Fibroblast of skin of back (primary cell): ENCODE measurements at regions not wholly inside any gene's neighbourhood (a gene's known extent, or its start where the extent isn't known, plus 50 kb on each side); places are given as distances from the start of the nearest gene placed in this dataset.
"Not testable (repeated sequence)": the region's sequence is repeated elsewhere in the genome, so short reads cannot be mapped to it uniquely, and the experiment has no call there.

Source experiments
- DNase-seq: peaks from one replicate; pipeline ENCODE4 v3.0.0-alpha.2; 2013

DNA sequence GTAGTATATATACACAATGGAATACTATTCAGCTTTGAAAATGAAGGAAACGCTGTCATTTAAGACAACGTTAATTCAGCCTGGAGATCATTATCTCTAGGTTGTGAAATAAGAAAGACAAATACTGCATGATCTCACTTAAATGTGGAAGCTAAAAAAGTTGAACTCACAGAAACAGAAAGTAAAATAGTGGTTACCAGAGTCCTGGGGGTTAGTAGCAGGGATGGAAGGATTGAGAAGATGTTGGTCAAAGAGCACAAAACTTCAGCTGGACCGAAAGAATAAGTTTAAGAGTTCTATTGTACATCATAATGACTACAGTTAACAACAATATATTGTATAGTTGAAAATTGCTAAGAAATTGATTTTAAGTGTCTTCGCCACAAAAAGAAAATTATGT, 670.3 kb downstream of the NR4A2 start:
- no peak for DNase-seq

DNA sequence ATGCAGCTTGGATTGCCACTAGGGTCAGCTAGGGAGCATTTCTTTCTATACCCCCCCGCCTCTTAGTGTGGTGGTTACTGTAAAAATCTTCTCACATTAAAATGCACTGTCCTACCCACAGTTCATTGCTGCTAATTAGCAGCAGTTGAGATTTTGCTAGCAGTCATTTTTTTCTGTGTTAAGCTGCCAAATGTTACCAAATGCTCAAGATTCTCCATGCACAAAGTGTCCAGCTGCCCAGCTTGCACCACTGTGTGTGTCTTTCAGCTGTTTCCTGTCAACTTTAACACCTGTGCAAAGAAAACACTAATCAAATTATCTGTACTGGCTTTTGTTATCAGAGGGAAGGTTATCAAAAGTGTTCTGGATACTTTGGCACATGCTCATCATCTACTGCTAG, 679.3 kb downstream of the NR4A2 start:
- DNase-seq = no peak

DNA sequence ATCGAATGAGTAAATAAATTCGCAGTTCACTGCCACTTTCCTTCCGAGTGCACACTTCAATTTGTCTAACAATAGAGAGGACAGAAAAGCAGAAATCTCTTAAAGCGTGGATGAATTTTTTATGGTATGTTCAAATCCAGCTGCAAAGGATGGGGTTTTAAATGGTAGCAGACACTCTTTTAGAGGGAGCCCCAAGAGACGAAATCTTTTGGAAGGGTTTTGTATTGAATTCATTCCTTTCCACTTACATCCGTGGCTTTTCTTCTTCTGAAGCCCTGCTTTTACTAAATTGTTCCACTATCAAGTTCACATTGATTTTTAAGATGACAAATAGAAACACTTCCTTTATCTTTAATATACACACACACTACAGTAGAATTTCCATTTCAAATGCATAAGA, 680.7 kb downstream of the NR4A2 start:
- DNase-seq = no peak

DNA sequence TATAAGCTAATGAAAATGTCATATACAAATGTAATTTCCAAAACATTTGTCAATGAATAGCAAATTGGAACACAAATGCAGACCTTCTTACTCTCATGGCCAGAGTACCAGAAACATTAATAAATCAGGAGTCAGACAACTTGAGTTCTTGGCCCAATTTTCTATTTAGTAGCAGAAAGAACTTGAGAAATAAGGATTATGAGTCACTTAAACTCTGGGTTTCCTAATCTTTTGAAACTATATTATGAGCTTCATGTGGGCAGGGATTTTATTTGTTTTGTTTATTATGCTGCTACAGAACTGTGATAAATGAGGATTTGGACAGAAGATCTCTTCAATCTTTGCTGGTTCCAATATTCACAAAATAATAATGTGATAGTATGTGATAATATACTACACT, 686.7 kb downstream of the NR4A2 start:
- DNase-seq = no peak

DNA sequence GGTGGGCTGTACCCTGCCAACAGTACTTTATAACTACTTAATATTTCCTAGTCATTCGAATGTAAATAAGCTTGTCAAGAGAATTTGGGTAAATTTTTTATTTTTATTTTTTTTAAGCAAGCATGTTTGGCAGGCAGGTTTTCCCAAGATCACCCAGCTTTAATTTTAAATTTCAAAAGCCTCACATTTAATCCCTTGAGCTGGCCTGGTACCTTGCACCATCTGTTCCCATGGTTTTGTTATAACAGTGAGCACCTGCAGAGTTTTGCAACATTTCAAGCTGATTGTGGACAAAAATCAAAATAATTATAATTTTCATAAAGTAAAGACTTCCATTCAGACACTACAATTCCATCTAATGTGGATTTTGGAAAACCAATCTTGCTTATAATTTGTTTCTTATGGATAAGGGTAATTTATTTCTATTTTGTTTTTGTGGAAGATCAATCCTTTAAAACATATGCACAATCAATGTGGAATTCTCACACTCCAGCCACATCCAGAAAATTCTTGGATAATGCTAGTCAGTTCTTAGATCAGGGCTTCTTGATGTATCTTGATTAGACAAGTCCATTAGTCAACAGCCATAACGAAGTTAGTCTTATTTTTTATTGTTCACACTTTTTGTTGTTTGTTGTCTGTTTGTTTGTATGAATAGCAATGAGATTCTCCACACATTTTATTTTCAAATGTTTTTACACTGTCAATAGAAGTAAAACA, 689.3 kb downstream of the NR4A2 start:
- DNase-seq = no peak

DNA sequence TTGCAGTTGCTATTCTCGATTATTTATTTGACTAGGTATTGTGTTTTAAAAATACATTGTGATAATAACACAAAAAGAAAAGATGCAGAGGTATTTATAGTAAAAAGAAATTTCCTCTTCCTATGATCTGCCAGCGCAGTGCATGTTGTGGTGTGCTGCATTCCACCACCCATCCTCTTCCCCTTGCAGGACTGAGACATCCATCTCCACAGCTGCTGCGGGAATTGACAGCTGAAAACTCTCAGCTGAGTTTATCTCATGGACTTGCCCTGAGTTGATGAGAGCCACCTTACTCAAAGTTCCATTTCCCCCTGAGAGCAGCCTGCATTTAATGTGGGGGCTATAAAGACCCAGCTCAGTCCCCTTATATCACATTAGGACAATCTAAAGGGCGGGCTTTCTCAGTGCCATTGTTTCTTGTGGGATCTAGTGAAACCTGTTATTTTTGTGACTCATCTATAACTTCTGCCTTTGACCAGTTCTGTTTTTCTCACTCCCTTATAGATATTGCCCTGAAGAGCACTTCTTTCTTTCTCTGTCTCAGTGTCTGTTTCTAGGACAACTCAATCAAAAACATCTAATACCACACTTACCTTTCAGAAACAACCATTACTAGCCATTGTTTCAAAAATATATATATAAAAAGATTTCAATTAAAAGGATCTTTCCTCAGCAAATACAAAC, 698.5 kb downstream of the NR4A2 start:
- DNase-seq = no peak

DNA sequence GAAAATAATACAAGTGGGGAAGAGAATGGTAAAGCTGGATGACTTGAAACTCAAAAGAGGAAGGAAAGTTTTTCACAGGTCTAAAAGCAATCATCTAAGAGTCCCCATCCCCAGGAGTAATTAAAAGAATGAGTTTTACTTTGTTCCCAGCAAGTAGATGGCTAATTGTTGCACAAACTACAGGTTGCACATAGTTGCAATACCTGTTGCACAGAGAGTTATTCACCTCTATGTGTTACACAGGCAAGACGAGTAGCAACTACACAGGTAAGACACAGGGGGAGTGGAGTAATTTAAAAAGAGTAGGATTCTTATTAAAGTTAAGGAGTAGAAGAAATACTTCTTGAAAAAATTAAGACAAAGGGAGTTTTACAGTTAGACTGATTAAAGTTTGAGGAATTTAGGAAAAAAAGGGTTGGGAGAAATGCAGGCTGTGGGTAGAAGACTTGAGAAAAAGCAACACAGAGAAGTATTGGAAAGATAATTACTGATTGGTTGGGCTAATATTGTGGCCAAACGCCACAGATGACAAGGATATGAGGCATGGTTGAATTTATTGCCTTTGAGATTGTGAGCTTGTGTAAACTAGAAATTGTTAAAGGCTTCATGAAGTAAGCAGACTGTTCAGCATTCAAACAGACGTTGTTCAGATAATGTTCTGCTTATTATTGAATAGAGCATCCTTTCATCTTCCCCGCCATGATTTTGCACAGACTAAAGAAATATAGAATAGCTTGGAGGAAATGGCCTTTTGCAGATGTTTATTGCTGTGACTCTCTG, 699.3 kb downstream of the NR4A2 start:
- no peak for DNase-seq

DNA sequence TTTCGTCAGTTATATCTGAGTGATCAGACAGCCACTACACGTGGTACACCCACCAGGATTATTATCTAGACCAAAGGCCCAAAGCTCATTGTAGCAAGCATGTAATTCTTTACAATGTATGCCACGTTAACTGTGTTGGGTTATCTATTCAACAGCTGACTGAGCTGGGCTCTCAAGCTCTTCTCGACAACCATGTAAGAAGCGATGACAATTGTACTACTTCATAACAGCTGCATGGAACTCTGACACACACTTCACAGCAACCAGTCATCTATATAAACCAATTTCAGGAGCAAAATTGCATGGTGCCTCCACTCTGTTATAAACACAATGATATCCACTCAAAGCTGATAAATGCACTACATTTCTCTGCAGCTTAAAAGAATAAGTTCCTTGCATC, 701.8 kb downstream of the NR4A2 start:
- DNase-seq = no peak

DNA sequence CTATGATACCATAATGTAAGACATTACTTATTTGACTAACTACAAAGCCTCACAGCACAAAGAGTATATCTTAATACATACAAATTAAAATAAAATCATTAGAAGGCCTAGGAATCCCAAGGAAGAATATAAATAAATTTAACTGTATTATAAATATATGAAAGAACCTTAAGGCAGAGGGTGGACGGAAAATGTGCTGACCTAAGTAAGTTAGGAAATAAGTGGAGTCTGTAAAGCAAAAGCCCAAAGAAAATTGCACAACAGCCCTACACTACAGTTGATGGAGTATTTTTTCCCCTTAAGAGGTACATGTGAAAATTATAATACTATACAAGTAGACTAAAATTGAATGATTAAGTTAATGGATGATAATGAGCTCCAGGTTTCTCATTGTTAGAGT, 710.1 kb downstream of the NR4A2 start:
- no peak for DNase-seq

DNA sequence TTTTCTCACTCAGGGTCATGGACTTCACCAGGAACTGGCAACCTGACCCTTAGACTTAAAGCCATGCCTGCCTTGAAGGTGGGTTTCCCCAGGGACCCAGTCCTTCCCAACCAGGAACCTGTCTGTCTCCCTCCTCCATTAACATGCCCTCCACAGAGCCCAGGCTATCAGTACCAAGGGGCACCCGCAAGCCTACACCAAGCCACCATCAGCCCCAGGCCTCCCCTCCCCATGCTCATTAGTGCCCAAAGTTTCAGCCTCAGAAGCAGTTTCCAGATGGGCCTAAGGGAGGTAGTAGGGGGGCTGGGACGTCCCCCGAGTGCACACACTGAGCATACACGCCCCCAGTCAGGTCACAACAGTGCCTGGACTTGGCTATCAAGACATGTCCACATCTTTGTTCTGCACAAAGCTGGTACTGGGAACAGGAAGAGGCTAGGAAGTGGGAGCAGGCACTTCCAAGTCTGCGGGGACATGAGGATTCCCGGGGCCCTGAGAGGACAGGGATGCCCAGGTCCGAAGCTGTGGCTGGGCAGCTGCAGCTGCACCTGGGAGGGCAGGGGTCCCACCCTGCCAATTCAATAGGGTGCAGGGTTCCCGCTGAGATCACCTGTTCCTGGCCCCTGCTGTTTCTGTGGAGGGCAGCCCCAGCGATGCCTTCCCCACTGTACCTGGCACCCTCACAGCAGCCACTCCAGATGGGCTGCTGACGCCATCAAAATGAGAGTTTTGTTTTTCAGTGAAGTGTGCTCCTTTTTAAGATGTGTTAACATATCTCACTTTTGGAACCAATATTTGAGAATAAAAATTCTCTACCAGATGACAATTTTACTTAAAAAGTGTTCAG, 731.4 kb downstream of the NR4A2 start:
- no peak for DNase-seq

DNA sequence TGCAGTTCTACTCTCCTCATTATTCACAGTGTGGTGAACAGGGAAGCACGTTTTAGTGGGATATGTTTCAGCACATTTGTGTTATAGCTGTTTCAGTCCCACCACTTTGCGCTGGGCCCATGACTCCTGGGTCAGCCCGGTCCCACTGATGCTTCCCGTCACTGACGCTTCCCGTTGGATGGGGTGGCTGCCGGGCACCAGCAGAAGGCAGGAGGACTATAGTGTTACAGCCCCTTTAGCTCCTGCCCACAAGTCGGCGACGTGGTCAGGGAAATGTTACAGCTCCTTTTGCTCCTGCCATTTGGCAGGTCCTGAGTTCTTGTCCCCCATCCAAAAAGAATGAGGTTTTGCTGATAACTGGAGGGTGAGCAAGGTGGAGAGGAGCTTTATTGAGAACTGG, 732.2 kb downstream of the NR4A2 start:
- no peak for DNase-seq

DNA sequence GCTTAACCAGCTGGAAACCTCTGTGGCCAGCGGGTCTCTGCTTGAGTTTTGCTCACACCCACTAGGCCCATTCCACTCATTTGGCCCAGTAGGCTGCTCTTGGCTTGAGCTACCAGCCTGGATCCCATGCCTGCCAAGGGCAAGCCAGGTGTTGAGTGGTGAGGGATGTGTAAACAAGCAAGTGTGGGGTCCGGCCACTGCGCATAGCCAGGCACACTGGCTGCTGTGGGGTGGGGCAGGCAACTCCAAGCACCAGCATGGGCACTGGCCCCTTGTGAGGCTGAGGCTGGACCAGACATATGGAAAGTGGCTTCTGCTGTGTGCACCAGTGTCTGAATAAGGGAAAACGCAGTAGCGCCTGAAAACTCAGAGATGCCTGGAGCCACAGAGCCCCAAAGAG, 732.7 kb downstream of the NR4A2 start:
- no peak for DNase-seq

DNA sequence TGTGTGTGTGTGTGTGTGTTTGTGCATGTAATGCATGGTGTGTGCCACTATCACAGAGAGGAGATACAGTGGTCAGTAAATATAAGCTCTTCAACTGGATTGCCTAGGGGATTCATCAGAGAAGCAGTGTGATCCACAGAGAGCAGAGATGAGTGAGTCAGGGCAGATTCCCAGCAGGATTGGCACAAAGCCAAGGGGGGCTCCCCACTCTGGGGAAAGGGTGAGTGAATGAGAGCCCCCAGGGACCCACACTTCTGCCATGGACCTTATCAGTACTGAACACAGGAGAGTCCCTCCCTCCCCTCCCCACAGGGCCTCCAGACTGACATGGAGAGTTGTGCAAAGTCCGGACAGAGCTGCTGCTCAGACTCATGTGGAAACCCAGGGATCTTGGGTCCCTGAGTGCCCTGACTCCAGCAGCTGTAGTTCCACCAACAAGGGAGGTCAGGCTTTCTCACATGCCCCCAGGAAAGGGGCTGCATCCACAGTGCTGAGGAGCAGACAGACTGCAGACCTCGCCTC, 748.8 kb downstream of the NR4A2 start:
- no peak for DNase-seq

DNA sequence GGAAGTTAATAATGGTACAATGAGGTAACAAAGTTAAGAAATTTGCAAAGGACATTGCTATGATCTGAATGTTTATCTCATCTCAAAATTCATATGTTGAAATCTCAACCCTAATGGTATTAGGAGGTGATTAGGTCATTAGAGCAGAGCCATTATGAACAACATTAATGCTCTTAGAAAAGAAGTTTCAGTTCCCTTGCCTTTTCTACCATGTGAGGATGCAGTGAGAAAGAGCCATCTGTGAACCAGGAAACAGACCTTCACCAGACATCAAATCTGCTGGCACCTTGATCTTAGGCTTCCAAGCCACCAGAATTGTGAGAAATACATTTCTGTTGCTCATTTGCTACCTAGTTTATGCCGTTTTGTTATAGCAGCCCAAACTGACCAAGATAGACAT, 757.6 kb downstream of the NR4A2 start:
- DNase-seq = no peak

DNA sequence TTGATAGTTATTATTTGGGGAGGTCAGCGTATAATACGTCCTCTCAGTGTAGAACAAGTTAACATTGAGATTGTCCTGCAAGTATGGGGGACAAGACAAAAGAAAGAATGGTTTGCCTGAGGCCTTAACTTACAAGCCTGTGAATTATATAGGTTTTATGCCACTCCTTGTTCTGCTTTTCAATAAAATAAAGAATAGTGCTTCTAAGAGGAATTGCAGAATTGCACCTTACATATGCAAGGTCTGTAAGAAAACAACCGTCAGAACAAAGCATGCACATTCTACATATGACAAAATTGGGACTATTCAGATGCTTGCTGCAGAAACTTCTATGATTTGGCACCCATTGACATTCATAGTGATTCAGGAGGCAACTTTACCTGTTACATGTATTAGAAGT, 785.0 kb downstream of the NR4A2 start:
- no peak for DNase-seq

DNA sequence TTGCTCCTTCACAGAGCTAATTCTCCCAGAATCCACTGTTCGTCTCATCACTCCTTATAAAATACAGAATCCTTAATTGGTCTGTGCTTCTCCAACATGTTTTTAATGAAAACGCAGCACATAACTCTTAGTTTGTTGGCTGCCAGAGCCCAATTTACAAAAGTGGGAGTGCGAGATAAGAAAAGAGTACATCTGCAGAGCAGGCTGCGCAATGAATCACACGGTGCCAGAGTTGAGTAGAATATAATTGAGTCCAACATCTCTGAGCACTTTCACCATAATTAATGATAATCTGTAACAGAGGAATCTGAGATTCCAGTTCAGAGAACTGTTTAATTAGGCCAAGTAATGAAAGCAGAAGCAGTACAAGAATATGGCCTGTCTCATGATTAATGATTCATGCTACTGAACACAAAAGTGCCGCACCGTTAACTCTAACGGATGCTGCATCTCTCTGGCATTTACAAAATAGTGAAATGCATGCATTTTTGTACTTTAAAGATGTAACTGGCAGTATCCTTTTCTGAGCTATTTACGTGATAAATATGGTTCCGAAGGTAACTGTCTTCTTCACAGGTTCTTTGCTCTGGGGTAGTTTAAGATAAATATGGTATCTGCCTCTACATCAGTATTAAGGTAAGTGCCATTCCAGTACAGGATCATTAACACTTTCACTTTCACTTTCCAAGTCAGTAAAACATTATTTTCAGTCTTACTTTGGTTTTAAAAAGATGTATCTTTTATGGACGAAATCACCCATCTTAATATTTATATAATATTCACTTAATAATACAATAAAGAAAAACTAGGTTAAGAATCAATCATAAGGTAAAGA, 785.6 kb downstream of the NR4A2 start:
- DNase-seq = no peak

DNA sequence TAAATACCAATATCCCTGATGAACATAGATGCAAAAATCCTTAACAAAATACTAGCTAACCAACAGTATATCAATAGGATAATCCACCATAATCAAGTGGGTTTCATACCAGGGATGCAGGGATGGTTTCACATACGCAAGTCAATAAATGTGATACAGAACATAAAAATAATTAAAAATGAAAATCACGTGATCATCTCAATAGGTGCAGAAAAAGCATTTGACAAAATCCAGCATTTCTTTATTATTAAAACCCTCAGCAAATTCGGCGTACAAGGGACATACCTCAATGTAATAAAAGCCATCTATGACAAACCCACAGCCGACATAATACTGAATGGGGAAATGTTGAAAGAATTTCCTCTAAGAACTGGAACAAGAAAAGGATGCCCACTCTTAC, 793.5 kb downstream of the NR4A2 start:
- DNase-seq = not testable (repeated sequence)

DNA sequence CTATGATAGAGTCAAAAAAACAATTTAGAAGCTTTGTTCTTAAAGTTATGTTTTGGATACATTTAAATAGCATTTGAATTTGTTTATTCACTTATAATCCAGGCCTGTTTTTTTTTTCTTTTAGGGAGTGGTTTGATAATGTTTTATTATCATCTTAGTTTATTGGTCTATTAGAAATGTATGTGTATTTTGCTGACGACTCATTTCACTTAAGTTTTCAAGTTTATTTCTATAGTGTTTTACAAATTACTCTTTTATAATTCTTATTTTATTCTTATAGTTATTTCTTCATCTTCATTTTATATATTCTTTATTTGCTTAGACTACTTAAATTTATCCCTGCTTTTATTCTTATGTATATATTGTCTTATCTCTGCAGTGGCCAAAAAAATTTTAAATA, 804.5 kb downstream of the NR4A2 start:
- DNase-seq = no peak

DNA sequence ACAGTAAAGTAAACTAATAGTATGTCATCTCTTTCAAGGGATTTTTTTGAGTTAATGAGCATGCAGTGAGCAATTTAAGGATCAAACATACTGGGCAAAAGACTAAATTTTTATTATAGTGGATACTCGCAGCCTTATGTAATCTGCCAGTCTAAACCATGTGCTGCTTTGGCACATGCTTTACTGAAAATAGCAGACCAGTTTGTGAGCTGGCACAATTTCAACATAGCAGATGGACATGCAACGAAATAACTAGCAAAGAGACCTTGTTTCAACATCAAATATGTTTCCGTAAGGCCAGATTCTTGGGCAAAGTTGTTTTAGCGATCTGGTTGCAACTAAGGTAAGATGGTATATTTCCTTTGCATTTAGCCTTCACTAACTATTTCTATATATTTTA, 807.3 kb downstream of the NR4A2 start:
- no peak for DNase-seq

DNA sequence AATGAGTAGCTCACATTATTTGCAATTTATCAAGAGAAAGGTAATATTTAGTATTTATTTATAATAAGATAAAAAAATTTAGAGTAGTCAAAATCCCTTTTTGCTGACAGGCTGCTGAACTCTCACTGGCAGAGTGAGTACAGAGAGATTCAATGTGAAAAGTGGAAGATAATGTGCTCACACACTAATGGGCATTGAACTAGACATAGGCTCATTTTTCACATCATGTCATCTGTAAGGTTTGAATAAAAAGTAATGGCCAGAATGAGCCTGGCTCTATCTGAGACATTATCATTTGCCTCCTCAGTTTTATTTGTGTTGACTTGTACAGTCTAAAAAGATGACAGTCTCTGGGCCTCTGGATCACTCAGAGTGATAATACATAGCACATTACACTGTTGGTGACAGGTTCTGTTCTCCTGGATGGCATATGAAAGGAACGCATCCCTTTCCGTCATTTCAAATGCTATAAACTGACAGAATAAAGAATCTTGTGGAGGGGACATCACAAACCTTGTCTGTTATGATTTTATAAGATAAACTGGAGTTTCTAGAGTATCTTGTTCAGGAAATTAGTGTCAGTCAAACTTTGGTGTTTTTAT, 812.9 kb downstream of the NR4A2 start:
- no peak for DNase-seq

DNA sequence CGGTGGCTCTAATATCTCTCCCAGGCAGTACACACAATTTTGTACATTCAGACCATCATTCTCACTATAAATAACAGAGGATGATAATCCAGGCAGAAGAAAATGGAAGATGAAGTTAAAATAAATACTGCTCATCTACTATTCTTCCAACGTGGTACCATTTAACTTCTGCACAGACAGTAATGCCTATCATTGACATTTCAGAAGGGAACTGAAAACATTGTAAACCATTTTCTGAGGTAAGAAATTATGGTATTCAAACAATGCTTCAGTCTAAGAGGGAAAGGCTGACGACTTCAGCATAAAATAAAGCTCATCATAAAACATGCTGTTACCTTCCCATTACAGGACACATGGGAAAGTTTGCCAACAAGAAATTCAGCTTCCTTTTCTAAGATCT, 814.4 kb downstream of the NR4A2 start:
- no peak for DNase-seq
